Activated B cell treated with CpG ODN at 0.5 μM for 24 hours (primary cell): ENCODE measurements at regions not wholly inside any gene's neighbourhood (a gene's known extent, or its start where the extent isn't known, plus 50 kb on each side); places are given as distances from the start of the nearest gene placed in this dataset.

Experiments used
- ATAC-seq: fragments of 200-7000 bp; cut with Tn5 transposase; one replicate; pipeline ENCODE4 v1.10.0; 2021; ENCODE audit warnings: low read depth, mild to moderate bottlenecking, moderate library complexity
- CTCF ChIA-PET: fragments of 350-600 bp; sonication (Branson Sonifier 250); formaldehyde crosslinking; loops from one replicate; lab custom pipeline; 2021; ENCODE audit warnings: antibody characterized with exemption; lab: Charles Lee
- POLR2A ChIA-PET: fragments of 350-600 bp; sonication (Branson Sonifier 250); formaldehyde crosslinking; loops from one replicate; lab custom pipeline; 2021; ENCODE audit warnings: antibody characterized with exemption; lab: Charles Lee
- DNase-seq: peaks from one replicate; pipeline ENCODE4 v3.0.0; 2022
- H3K27ac Mint-ChIP-seq: one replicate; pipeline ENCODE4 v1.8.0; 2020; ENCODE audit warnings: mixed read lengths
- H3K27me3 Mint-ChIP-seq: one replicate; pipeline ENCODE4 v1.8.0; 2021; ENCODE audit warnings: mixed read lengths
- H3K36me3 Mint-ChIP-seq: one replicate; pipeline ENCODE4 v1.8.0; 2021; ENCODE audit warnings: low read depth, mixed read lengths
- H3K4me1 Mint-ChIP-seq: one replicate; pipeline ENCODE4 v1.8.0; 2021; ENCODE audit warnings: mixed read lengths
- H3K4me3 Mint-ChIP-seq: one replicate; pipeline ENCODE4 v1.8.0; 2020; ENCODE audit warnings: mild to moderate bottlenecking, mixed read lengths
- H3K9me3 Mint-ChIP-seq: one replicate; pipeline ENCODE4 v1.8.0; 2020; ENCODE audit warnings: mixed read lengths
- intact Hi-C: fragments of 100-400 bp; cut with micrococcal nuclease; formaldehyde crosslinking; loops from one replicate; pipeline ENCODE4 v1.15.1; 2024
- TF ChIP-seq, protein P1 (sequence below): fragments of 200-600 bp; IDR thresholded peaks from one replicate; pipeline ENCODE4 v1.8.0; 2022; ENCODE audit warnings: antibody characterized with exemption, mild to moderate bottlenecking

DNA sequence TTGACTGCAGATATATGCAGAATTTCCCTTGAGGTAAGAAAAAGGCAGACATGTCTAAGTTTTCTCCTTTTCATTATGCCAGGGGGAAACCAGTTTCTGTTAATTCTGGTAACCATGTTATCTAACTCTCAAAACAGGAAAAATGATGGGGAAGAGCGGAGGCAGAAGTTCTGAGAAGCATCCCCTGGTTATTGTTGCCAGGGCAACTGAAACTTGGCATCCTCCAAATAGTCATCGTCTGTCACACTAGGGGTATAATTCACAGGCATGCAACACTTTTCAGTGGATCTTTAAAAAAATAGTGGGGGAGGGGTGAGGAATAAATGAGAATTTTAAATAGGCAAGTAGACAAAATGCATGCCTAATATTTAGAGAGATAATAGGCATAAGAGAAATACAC lies 715.3 kb upstream of the CXADR start:
- H3K27ac Mint-ChIP-seq, result no peak overlapping the region
- ChIA-PET POLR2A (no interaction called here), CTCF (no interaction called here)

DNA sequence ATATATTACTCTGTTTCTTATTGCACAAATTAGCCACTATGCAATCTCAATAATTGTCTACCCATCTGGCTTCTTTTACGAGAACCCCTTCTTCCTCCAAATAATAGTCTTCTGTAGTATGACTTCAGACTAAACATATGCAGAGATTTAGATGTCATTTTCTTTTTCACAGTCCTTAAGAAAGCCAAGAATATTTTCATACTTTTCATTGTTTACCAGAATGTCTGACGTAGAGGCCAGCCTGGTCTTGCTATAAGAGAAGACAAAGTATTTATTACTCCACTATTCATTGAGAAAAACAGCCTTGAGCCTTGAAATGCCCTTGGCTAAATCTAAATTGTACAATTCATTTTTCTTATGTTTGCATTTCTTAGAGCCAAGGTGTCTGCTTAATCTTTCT lies 714.9 kb upstream of the CXADR start:
- POLR2A ChIA-PET, result no interaction called here

More for the DNA sequence above, 715.3 kb upstream of the CXADR start:
- Mint-ChIP-seq H3K36me3 (no peaks in the 10 kb centered on the region), H3K9me3 (peaks cover 14% of the 10 kb centered on the region), H3K4me1 (no peaks in the 10 kb centered on the region), H3K27me3 (no peaks in the 10 kb centered on the region), H3K4me3 (no peak overlapping the region)
- no peak for DNase-seq
- TF ChIP-seq, protein P1, sequence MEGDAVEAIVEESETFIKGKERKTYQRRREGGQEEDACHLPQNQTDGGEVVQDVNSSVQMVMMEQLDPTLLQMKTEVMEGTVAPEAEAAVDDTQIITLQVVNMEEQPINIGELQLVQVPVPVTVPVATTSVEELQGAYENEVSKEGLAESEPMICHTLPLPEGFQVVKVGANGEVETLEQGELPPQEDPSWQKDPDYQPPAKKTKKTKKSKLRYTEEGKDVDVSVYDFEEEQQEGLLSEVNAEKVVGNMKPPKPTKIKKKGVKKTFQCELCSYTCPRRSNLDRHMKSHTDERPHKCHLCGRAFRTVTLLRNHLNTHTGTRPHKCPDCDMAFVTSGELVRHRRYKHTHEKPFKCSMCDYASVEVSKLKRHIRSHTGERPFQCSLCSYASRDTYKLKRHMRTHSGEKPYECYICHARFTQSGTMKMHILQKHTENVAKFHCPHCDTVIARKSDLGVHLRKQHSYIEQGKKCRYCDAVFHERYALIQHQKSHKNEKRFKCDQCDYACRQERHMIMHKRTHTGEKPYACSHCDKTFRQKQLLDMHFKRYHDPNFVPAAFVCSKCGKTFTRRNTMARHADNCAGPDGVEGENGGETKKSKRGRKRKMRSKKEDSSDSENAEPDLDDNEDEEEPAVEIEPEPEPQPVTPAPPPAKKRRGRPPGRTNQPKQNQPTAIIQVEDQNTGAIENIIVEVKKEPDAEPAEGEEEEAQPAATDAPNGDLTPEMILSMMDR, result no peak
- ATAC-seq, result no peak
- intact Hi-C loops, result no loop called here

DNA sequence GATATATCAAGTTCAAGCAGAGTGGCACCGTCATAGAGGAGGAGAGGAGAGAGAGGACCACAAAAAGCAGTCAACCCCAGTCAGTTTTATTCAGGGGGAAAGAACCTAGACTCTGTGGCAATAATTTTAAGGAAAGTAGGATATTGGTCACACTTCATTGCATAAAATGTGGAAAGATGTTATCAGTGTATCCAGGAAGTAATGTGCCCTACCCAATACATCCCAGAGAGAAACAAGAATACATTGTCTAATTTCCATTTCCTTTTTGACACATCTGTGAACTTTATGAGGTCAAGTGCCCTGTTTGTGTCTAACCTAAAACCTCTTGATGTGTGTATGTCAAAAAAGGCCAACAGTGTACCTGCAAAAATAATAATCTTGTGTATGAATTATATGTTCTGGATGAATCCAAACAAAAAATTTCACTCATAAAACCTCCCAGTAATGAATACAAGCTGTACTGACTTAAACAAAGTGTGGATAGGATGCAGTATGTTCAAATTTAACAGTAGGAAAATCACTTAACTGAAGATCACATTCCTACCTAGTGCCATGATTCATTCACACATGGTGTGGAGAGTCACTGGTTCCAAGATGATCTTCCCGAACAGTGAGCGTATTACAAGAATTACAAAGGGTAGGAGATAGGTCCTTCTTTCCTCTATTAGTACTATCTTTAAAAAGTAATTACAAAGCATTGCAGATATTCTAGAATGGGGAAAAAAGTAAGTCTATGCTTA lies 712.1 kb upstream of the CXADR start:
- H3K27me3 Mint-ChIP-seq, result no peaks in the 10 kb centered on the region
- TF ChIP-seq, protein P1, result no peak
- H3K4me3 Mint-ChIP-seq, result no peak overlapping the region
- intact Hi-C loops, result no loop called here
- H3K9me3 Mint-ChIP-seq, result peaks cover 14% of the 10 kb centered on the region
- no peak overlapping the region for H3K27ac Mint-ChIP-seq
- ATAC-seq, result no peak
- DNase-seq, result no peak
- ChIA-PET CTCF (no interaction called here), POLR2A (no interaction called here)
- H3K36me3 Mint-ChIP-seq, result no peaks in the 10 kb centered on the region
- no peaks in the 10 kb centered on the region for H3K4me1 Mint-ChIP-seq

More for the DNA sequence above, 714.9 kb upstream of the CXADR start:
- intact Hi-C loops, result no loop called here
- Mint-ChIP-seq H3K4me1 (no peaks in the 10 kb centered on the region), H3K4me3 (no peak overlapping the region), H3K27ac (no peak overlapping the region), H3K9me3 (peaks cover 14% of the 10 kb centered on the region), H3K36me3 (no peaks in the 10 kb centered on the region), H3K27me3 (no peaks in the 10 kb centered on the region)
- ATAC-seq (no peak), DNase-seq (no peak)
- TF ChIP-seq, protein P1, result no peak
- CTCF ChIA-PET, result no interaction called here

DNA sequence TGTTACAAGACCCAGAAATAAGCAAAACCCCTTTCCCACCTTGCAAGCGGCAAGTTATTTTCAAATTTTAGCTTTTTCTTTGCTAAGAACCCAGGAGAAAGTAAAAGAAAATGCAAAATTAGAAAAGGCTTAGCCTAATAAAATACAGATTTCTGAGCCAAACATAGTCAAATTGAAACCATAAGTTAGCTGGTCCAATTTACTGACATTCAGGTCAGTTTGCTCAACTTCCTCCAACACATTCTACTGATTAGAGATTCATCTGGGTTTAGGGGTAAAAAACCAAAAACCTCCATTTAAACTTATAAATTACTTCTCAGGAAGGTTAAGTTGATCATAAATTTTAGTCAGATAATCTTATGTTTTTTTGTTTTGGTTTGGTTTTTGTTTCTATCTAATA lies 701.8 kb upstream of the CXADR start:
- Mint-ChIP-seq H3K9me3 (peaks cover 11% of the 10 kb centered on the region), H3K27me3 (no peaks in the 10 kb centered on the region), H3K27ac (no peak overlapping the region), H3K36me3 (no peaks in the 10 kb centered on the region), H3K4me1 (no peaks in the 10 kb centered on the region), H3K4me3 (no peak overlapping the region)
- ATAC-seq (no peak), DNase-seq (no peak)
- POLR2A ChIA-PET, result no interaction called here
- TF ChIP-seq, protein P1, result no peak
- CTCF ChIA-PET, result no interaction called here
- intact Hi-C loops, result no loop called here

DNA sequence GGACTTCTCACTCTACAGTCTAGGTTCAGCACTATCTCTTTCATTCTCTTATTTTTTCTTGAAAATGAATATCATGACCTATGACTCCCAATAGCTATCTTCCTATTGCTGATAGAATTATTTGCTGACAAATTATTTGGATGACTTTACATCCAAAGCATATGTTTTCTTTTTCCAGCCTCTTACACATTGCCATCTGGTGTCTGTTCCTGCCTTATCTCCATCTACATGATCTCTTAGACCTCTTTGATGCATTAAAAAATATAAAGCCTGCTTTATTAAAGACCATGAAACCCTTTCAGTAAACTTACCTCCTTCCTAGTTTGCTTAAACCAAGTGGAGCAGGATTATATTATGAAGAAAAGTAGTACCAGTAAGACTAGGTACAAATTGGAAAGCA lies 700.9 kb upstream of the CXADR start:
- CTCF ChIA-PET, result no interaction called here
- intact Hi-C loops, result no loop called here
- ATAC-seq, result no peak

More for the DNA sequence above, 700.9 kb upstream of the CXADR start:
- Mint-ChIP-seq H3K27ac (no peak overlapping the region), H3K4me1 (no peaks in the 10 kb centered on the region), H3K27me3 (no peaks in the 10 kb centered on the region), H3K4me3 (no peak overlapping the region), H3K9me3 (peaks cover 8% of the 10 kb centered on the region), H3K36me3 (no peaks in the 10 kb centered on the region)
- no peak for DNase-seq
- POLR2A ChIA-PET, result no interaction called here
- TF ChIP-seq, protein P1, result no peak
